HepG2 (cell line): ENCODE measurements at regions not wholly inside any gene's neighbourhood (a gene's known extent, or its start where the extent isn't known, plus 50 kb on each side); places are given as distances from the start of the nearest gene placed in this dataset.

Source experiments
- ATAC-seq: fragments of 200-7000 bp; cut with Tn5 transposase; 3 replicates; pipeline ENCODE4 v1.9.1; 2020; ENCODE audit warnings: mild to moderate bottlenecking, moderate library complexity
- BruUV-seq: library from RNA; stranded (reverse); fragments of 400-500 nt; replicated peaks from 2 replicates; lab custom pipeline; 2021; lab: Mats Ljungman, UMichigan
- CTCF ChIA-PET: fragments of 300-600 bp; formaldehyde crosslinking; extraction: SDS; loops from one replicate; lab custom pipeline; 2021; ENCODE audit warnings: low total read pairs, inconsistent platforms, low intra/inter-chr PET ratio; lab: Yijun Ruan, JAX
- POLR2A ChIA-PET: fragments of 350-600 bp; sonication (Branson Sonifier 250); formaldehyde crosslinking; loops from one replicate; lab custom pipeline; 2020; ENCODE audit warnings: antibody characterized with exemption, inconsistent platforms; lab: Yijun Ruan, JAX
- DNase-seq: peaks from one replicate; pipeline ENCODE4 v3.0.0-alpha.2; 2015; ENCODE audit warnings: low spot score
- FAIRE-seq: peaks from 3 replicates; lab custom pipeline; 2011; peaks lifted over from hg19 to GRCh38; lab: Jason Lieb, UNC
- H2AFZ ChIP-seq: one replicate; pipeline ENCODE4 v1.6.1; 2011; ENCODE audit warnings: low read length, inconsistent platforms
- H3K27ac ChIP-seq: fragments of 300-600 bp; 3 replicates; pipeline ENCODE4 v1.8.0; 2011; ENCODE audit warnings: mixed run types, mild to moderate bottlenecking, mixed read lengths, low read length, inconsistent platforms; ENCODE audit not compliant: insufficient read depth; ENCODE audit errors: extremely low read length
- H3K27me3 ChIP-seq, 2 experiments: fragments of 200-600 bp in 1 of 2; 2 replicates in 1 of 2; 3 replicates in 1 of 2; pipeline versions ENCODE4 v1.6.0 to v1.8.0; 2011; ENCODE audit warnings: low read length in 2 of 2, mild to moderate bottlenecking in 2 of 2, moderate library complexity in 2 of 2, inconsistent platforms in 1 of 2; ENCODE audit not compliant: insufficient read depth in 2 of 2, control insufficient read depth in 1 of 2
- H3K36me3 ChIP-seq, 2 experiments: fragments of 200-600 bp in 1 of 2; replicated peaks in 1 of 2; 2 replicates in 1 of 2; 3 replicates in 1 of 2; pipeline versions ENCODE4 v1.5.1 to v1.8.0; 2011; ENCODE audit warnings: low read length in 2 of 2, inconsistent platforms in 1 of 2; ENCODE audit not compliant: insufficient read depth in 2 of 2, control insufficient read depth in 1 of 2
- H3K4me1 ChIP-seq: 2 replicates; pipeline ENCODE4 v1.5.1; 2012; ENCODE audit warnings: low read length, inconsistent platforms; ENCODE audit not compliant: insufficient read depth
- H3K4me2 ChIP-seq: 2 replicates; pipeline ENCODE4 v1.6.0; 2011; ENCODE audit warnings: low read depth, low read length, inconsistent platforms
- H3K4me3 ChIP-seq, 3 experiments: fragments of 200-600 bp in 1 of 3; sonication (generic), shearing (Covaris generic) in 1 of 3; replicated peaks in 1 of 3; 2 replicates each; pipeline ENCODE4 v1.5.1; 2011 to 2016; ENCODE audit warnings: low read length in 3 of 3, inconsistent platforms in 2 of 3, low read depth in 2 of 3, mild to moderate bottlenecking in 2 of 3, control low read depth in 1 of 3, mixed read lengths in 1 of 3; ENCODE audit not compliant: insufficient read depth in 1 of 3
- H3K79me2 ChIP-seq: one replicate; pipeline ENCODE4 v1.6.1; 2011; ENCODE audit warnings: low read length, inconsistent platforms; ENCODE audit not compliant: insufficient read depth
- H3K9ac ChIP-seq: 2 replicates; pipeline ENCODE4 v1.6.0; 2011; ENCODE audit warnings: mild to moderate bottlenecking, low read depth, low read length, inconsistent platforms; ENCODE audit not compliant: insufficient read depth
- H3K9me3 ChIP-seq: 2 replicates; pipeline ENCODE4 v1.5.1; 2012; ENCODE audit warnings: mild to moderate bottlenecking, low read length
- H4K20me1 ChIP-seq: 2 replicates; pipeline ENCODE4 v1.6.0; 2011; ENCODE audit warnings: inconsistent platforms, mild to moderate bottlenecking, low read length, moderate library complexity; ENCODE audit not compliant: insufficient read depth
- ATAD3A ChIP-seq: sonication (generic); formaldehyde crosslinking; IDR thresholded peaks from 2 replicates; pipeline ENCODE4 v1.4.0; 2020; ENCODE audit warnings: missing genetic modification reagents
- ATF5 ChIP-seq: sonication (generic); formaldehyde crosslinking; IDR thresholded peaks from 2 replicates; pipeline ENCODE4 v1.4.0; 2020; ENCODE audit warnings: mild to moderate bottlenecking, low read depth, missing genetic modification reagents
- CBX2 ChIP-seq, 2 experiments: fragments of 200-600 bp in 1 of 2; sonication (generic); formaldehyde crosslinking in 1 of 2; IDR thresholded peaks; 2 replicates each; pipeline versions ENCODE4 v1.7.0 to v1.8.1; 2018 to 2022; ENCODE audit warnings: low read depth in 2 of 2, low read length in 1 of 2, mild to moderate bottlenecking in 1 of 2, missing genetic modification reagents in 1 of 2
- CCDC6 ChIP-seq: sonication (generic); formaldehyde crosslinking; IDR thresholded peaks from 2 replicates; pipeline ENCODE4 v1.8.1; 2022; ENCODE audit warnings: mild to moderate bottlenecking, missing genetic modification reagents, moderate library complexity
- CEBPG ChIP-seq: IDR thresholded peaks from 2 replicates; pipeline ENCODE4 v1.6.1; 2016
- FOXP1 ChIP-seq, 2 experiments: fragments of 450-650 bp in 1 of 2; IDR thresholded peaks; 2 replicates each; pipeline ENCODE4 v1.6.1; 2017 to 2018; ENCODE audit warnings: antibody characterized with exemption in 1 of 2
- KAT8 ChIP-seq: IDR thresholded peaks from 2 replicates; pipeline ENCODE4 v1.6.1; 2016; ENCODE audit warnings: missing genetic modification reagents, missing compliant biosample characterization
- LCORL ChIP-seq, 2 experiments: fragments of 450-650 bp in 1 of 2; sonication (generic) in 1 of 2; formaldehyde crosslinking in 1 of 2; IDR thresholded peaks; 2 replicates each; pipeline versions ENCODE4 v1.5.0 to v1.6.1; 2017 to 2020; ENCODE audit warnings: antibody characterized with exemption in 1 of 2, missing genetic modification reagents in 1 of 2
- NFYC ChIP-seq: IDR thresholded peaks from 2 replicates; pipeline ENCODE4 v1.6.1; 2016; ENCODE audit warnings: missing genetic modification reagents, missing compliant biosample characterization
- NR1H2 ChIP-seq: sonication (generic); formaldehyde crosslinking; IDR thresholded peaks from 2 replicates; pipeline ENCODE4 v1.8.1; 2022; ENCODE audit warnings: low read depth, missing genetic modification reagents, borderline replicate concordance
- ONECUT2 ChIP-seq: sonication (generic); formaldehyde crosslinking; IDR thresholded peaks from 2 replicates; pipeline ENCODE4 v1.4.0; 2020; ENCODE audit warnings: missing genetic modification reagents
- PLRG1 ChIP-seq: fragments of 450-650 bp; conservative IDR thresholded peaks from 2 replicates; pipeline ENCODE4 v1.6.1; 2016
- POGK ChIP-seq: sonication (generic); formaldehyde crosslinking; conservative IDR thresholded peaks from 2 replicates; pipeline ENCODE4 v1.8.0; 2022; ENCODE audit warnings: mild to moderate bottlenecking, moderate library complexity, missing genetic modification reagents
- SALL2 ChIP-seq: sonication (generic); formaldehyde crosslinking; IDR thresholded peaks from 2 replicates; pipeline ENCODE4 v1.8.1; 2023; ENCODE audit warnings: mild to moderate bottlenecking, missing genetic modification reagents, inconsistent platforms
- SNAI1 ChIP-seq: sonication (generic); formaldehyde crosslinking; IDR thresholded peaks from 2 replicates; pipeline ENCODE4 v1.5.0; 2020; ENCODE audit warnings: mild to moderate bottlenecking, missing genetic modification reagents, borderline replicate concordance
- SP1 ChIP-seq, 2 experiments: fragments of 450-650 bp in 1 of 2; sonication (generic) in 1 of 2; formaldehyde crosslinking in 1 of 2; IDR thresholded peaks; 2 replicates each; pipeline versions ENCODE4 v1.4.0 to v1.6.1; 2016 to 2020; ENCODE audit warnings: missing genetic modification reagents in 1 of 2
- THAP7 ChIP-seq: sonication (generic); formaldehyde crosslinking; IDR thresholded peaks from 2 replicates; pipeline ENCODE4 v1.8.1; 2023; ENCODE audit warnings: mild to moderate bottlenecking, missing genetic modification reagents
- WIZ ChIP-seq: sonication (generic); formaldehyde crosslinking; IDR thresholded peaks from 2 replicates; pipeline ENCODE4 v1.5.1; 2020; ENCODE audit warnings: mild to moderate bottlenecking, missing genetic modification reagents
- ZBTB38 ChIP-seq: sonication (generic); formaldehyde crosslinking; IDR thresholded peaks from 2 replicates; pipeline ENCODE4 v1.5.1; 2020; ENCODE audit warnings: mild to moderate bottlenecking, missing genetic modification reagents
- ZFY ChIP-seq: sonication (generic); formaldehyde crosslinking; IDR thresholded peaks from 2 replicates; pipeline ENCODE4 v1.4.0; 2020; ENCODE audit warnings: missing genetic modification reagents
- WGBS: methylation state at CpG from one replicate; pipeline ENCODE4 v1.1.6; 2017; ENCODE audit warnings: low lambda C conversion rate; 5-methylcytosine and 5-hydroxymethylcytosine counted together
- in situ Hi-C: cut with HindIII; loops from 2 replicates; pipeline ENCODE4 v1.10.0; 2017; ENCODE audit warnings: low pct_unique_long_range_greater_than_20kb; ENCODE audit not compliant: extremely low pct_ligation_motif_present
- intact Hi-C: fragments of 100-400 bp; cut with micrococcal nuclease; formaldehyde crosslinking; loops from one replicate; pipeline ENCODE4 v1.10.0; 2022; ENCODE audit not compliant: unreplicated experiment

- H3K27ac ChIP-seq: no peak overlapping the region
- H2AFZ ChIP-seq: no peak overlapping the region
- H3K79me2 ChIP-seq: no peaks in the 10 kb centered on the region
- ATAC-seq (no peak), FAIRE-seq (no peak), DNase-seq (no peak)
- 0% methylated on average over 2 of the region's 2 CpGs for WGBS
- H3K9ac ChIP-seq: no peak overlapping the region
- H3K4me3 ChIP-seq: no peak overlapping the region
- TF ChIP-seq ATF5 (CRISPR knock-in tag) (no peak), THAP7 (CRISPR knock-in tag) (no peak), WIZ (no peak), FOXP1 (IDR thresholded peaks at IDR 0.05) (no peak), FOXP1 (CRISPR knock-in tag; IDR thresholded peaks at IDR 0.05) (no peak), ZFY (CRISPR knock-in tag) (no peak), ONECUT2 (no peak), PLRG1 (no peak), NFYC (CRISPR knock-in tag) (no peak), CBX2 (IDR thresholded peaks at IDR 0.05; ENCODE audit: low read depth, low read length) (no peak), CBX2 (CRISPR knock-in tag; IDR thresholded peaks at IDR 0.05; ENCODE audit: low read depth) (no peak), ZBTB38 (no peak), CCDC6 (CRISPR knock-in tag) (no peak), SALL2 (no peak), SP1 (IDR thresholded peaks at IDR 0.05) (no peak), SP1 (CRISPR knock-in tag; IDR thresholded peaks at IDR 0.05) (no peak), SNAI1 (no peak), POGK (CRISPR knock-in tag) (no peak), CEBPG (CRISPR knock-in tag) (no peak), KAT8 (CRISPR knock-in tag) (no peak), NR1H2 (CRISPR knock-in tag) (no peak), LCORL (IDR thresholded peaks at IDR 0.05) (no peak), LCORL (CRISPR knock-in tag; IDR thresholded peaks at IDR 0.05) (no peak), ATAD3A (CRISPR knock-in tag) (no peak)
- ChIA-PET POLR2A (no interaction called here), CTCF (no interaction called here)
- in situ Hi-C loops: no loop called here
- H3K36me3 ChIP-seq: no peaks in the 10 kb centered on the region
- H3K4me2 ChIP-seq: no peak overlapping the region
- no peaks in the 10 kb centered on the region for H3K27me3 ChIP-seq
- no peaks in the 10 kb centered on the region for H3K4me1 ChIP-seq
- BruUV-seq: no TSS peak
- H3K9me3 ChIP-seq: no peaks in the 10 kb centered on the region
- intact Hi-C loops: no loop called here
- H4K20me1 ChIP-seq: no peaks in the 10 kb centered on the region
Observed at GRCh38 chr2:117700471-117700870, 114.0 kb upstream of the DDX18 start.
